ENCODE measurements at regions not wholly inside any gene's neighbourhood (a gene's known extent, or its start where the extent isn't known, plus 50 kb on each side); places are given as distances from the start of the nearest gene placed in this dataset.

- H3K9me2 ChIP-seq (replicated peaks; ENCODE audit: insufficient read depth, low read length), result no peaks in the 10 kb centered on the region
- H3K9ac ChIP-seq (ENCODE audit: low read length), result no peak overlapping the region
- no peak overlapping the region for H3K4me3 ChIP-seq (ENCODE audit: low read length)
- no peak overlapping the region for H3K4me2 ChIP-seq (ENCODE audit: low read depth, low read length, poor library complexity, severe bottlenecking)
- H3K4me1 ChIP-seq (ENCODE audit: low read length), result no peaks in the 10 kb centered on the region
- DNase-seq, result no peak
- no peak overlapping the region for H3K27ac ChIP-seq (ENCODE audit: low read length)
- no peak overlapping the region for H2AFZ ChIP-seq (ENCODE audit: low read length)
- no peaks in the 10 kb centered on the region for H3K36me3 ChIP-seq (ENCODE audit: insufficient read depth, low read length)
- H4K20me1 ChIP-seq (ENCODE audit: insufficient read depth, low read depth, low read length), result no peaks in the 10 kb centered on the region
- H3K9me3 ChIP-seq (ENCODE audit: low read length), result no peaks in the 10 kb centered on the region
- no peaks in the 10 kb centered on the region for H3K79me2 ChIP-seq (ENCODE audit: low read length)
- H3K27me3 ChIP-seq (ENCODE audit: low read length), result no peaks in the 10 kb centered on the region
Observed at GRCh38 chr5:1727571-1727970, 72.1 kb downstream of the MRPL36 start.

DNA sequence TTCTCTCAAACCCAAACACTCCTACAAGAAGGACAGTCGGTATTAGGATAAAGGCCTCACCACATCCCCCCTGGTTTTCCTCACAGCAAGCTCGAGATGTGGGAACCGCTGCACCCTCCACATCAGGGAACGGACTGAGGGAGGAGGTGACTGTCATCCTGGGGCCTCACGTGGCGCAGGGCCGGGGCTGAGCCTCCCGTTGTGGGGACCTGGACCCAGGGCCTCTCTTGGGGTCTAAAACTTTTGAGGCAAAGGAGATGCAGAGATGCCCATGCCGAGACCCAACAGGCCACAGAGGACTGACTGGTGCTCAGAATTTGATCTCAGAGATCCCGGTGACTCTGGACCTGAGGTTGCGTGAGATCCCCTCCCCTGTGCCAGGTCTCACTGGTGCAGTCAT, 72.7 kb downstream of the MRPL36 start:
- no peak overlapping the region for H3K4me3 ChIP-seq (ENCODE audit: low read length)
- no peaks in the 10 kb centered on the region for H3K36me3 ChIP-seq (ENCODE audit: insufficient read depth, low read length)
- H3K27ac ChIP-seq (ENCODE audit: low read length), result no peak overlapping the region
- no peak for DNase-seq
- H3K9me3 ChIP-seq (ENCODE audit: low read length), result no peaks in the 10 kb centered on the region
- H3K27me3 ChIP-seq (ENCODE audit: low read length), result no peaks in the 10 kb centered on the region
- H3K4me2 ChIP-seq (ENCODE audit: low read depth, low read length, poor library complexity, severe bottlenecking), result no peak overlapping the region
- no peaks in the 10 kb centered on the region for H3K79me2 ChIP-seq (ENCODE audit: low read length)
- H3K9me2 ChIP-seq (replicated peaks; ENCODE audit: insufficient read depth, low read length), result no peaks in the 10 kb centered on the region
- H2AFZ ChIP-seq (ENCODE audit: low read length), result no peak overlapping the region
- no peak overlapping the region for H3K9ac ChIP-seq (ENCODE audit: low read length)
- no peaks in the 10 kb centered on the region for H4K20me1 ChIP-seq (ENCODE audit: insufficient read depth, low read depth, low read length)
- H3K4me1 ChIP-seq (ENCODE audit: low read length), result no peaks in the 10 kb centered on the region

GRCh38 chr5:1726469-1726865, 73.2 kb downstream of the MRPL36 start:
- H3K9me3 ChIP-seq (ENCODE audit: low read length), result no peaks in the 10 kb centered on the region
- no peaks in the 10 kb centered on the region for H4K20me1 ChIP-seq (ENCODE audit: insufficient read depth, low read depth, low read length)
- no peak overlapping the region for H2AFZ ChIP-seq (ENCODE audit: low read length)
- H3K27ac ChIP-seq (ENCODE audit: low read length), result no peak overlapping the region
- no peaks in the 10 kb centered on the region for H3K4me1 ChIP-seq (ENCODE audit: low read length)
- no peak overlapping the region for H3K9ac ChIP-seq (ENCODE audit: low read length)
- H3K79me2 ChIP-seq (ENCODE audit: low read length), result no peaks in the 10 kb centered on the region
- H3K4me2 ChIP-seq (ENCODE audit: low read depth, low read length, poor library complexity, severe bottlenecking), result no peak overlapping the region
- H3K36me3 ChIP-seq (ENCODE audit: insufficient read depth, low read length), result no peaks in the 10 kb centered on the region
- H3K27me3 ChIP-seq (ENCODE audit: low read length), result no peaks in the 10 kb centered on the region
- no peaks in the 10 kb centered on the region for H3K9me2 ChIP-seq (replicated peaks; ENCODE audit: insufficient read depth, low read length)
- no peak overlapping the region for H3K4me3 ChIP-seq (ENCODE audit: low read length)
- no peak for DNase-seq

DNA sequence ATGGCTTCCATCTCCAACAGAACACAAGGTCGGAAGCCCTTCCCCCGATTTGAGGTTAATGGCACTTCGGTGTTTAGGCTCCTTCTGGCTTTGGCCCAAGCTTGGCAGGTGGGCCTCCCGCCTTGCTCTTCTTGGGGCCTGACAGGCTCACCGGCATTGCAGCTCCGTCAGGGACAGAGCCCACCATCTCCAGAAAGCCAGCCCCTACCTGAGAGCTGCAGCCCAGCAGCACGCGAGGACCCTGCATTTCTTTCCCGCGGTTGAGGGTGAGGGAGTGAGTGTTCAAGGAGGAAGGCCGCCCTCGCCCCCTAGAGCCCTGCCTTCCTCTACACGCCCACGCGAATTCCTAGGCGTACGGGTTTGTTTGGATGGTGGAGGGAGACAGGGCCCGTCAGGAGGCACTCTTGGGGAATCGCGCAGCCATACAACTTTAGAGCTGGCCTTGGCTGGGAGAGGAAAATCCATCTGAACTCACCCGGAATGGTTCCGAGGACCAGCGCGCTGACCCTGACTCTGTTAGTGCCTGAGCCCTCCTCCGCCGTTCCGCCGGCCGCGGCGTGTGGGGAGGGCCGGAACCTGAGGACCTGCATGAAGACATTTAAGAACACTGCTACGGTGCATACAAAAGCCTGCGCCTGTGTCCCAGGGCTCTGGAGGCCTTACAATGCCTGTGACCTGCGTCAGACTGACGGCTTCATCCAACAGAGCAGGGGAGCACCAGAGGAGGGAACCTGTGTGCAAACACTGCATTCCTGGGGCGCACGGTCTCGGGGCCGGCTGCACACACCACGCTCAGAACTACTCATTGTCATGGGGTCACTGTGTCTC, 73.8 kb downstream of the MRPL36 start:
- no peaks in the 10 kb centered on the region for H3K4me1 ChIP-seq (ENCODE audit: low read length)

DNA sequence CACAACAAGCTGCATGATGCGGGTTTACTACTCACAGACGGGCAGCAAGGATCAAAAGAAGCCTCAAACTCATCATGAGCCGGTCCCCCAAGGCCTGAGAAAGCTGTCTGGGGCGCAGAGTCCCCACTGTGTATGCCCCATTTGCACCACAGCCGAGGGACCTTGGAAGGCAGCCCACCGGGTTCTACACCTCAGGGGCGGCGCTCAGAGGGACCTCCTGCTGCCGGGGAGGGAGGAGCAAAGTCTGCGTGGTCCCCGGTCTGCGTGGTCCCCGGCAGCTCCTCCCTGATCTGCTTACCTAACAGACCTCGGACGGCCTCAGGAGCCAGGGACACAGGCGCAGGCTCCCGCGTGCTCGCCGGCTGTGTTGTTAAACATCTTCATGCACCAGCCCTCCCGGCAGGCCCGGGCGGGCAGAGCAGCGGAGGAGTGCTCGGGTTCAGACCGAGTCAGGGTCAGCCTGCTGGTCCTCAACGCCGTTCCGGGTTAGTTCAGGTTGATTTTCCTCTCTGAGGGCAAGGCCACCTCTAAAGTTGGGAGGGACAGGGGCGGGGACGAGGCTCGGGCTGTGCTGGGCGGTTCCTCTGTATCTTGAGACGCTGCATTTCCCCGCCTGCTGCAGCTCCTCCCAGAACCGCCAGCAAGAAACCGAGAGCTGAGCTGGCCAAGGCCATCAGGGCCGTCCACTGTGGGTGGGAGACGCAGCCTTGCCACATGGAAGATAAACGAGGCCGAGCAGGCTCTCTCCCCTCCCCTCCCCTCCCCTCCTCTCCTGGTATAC, 74.6 kb downstream of the MRPL36 start:
- Histone ChIP-seq H3K27ac (ENCODE audit: low read length) (no peak overlapping the region), H3K79me2 (ENCODE audit: low read length) (no peaks in the 10 kb centered on the region), H3K4me1 (ENCODE audit: low read length) (no peaks in the 10 kb centered on the region), H4K20me1 (ENCODE audit: insufficient read depth, low read depth, low read length) (no peaks in the 10 kb centered on the region), H3K36me3 (ENCODE audit: insufficient read depth, low read length) (no peaks in the 10 kb centered on the region), H3K9me3 (ENCODE audit: low read length) (no peaks in the 10 kb centered on the region), H3K4me3 (ENCODE audit: low read length) (no peak overlapping the region), H3K27me3 (ENCODE audit: low read length) (no peaks in the 10 kb centered on the region), H3K4me2 (ENCODE audit: low read depth, low read length, poor library complexity, severe bottlenecking) (no peak overlapping the region), H3K9me2 (replicated peaks; ENCODE audit: insufficient read depth, low read length) (no peaks in the 10 kb centered on the region), H3K9ac (ENCODE audit: low read length) (no peak overlapping the region), H2AFZ (ENCODE audit: low read length) (no peak overlapping the region)
- no peak for DNase-seq

More for the DNA sequence above, 73.8 kb downstream of the MRPL36 start:
- H3K9ac ChIP-seq (ENCODE audit: low read length), result no peak overlapping the region
- no peaks in the 10 kb centered on the region for H3K27me3 ChIP-seq (ENCODE audit: low read length)
- H3K4me2 ChIP-seq (ENCODE audit: low read depth, low read length, poor library complexity, severe bottlenecking), result no peak overlapping the region
- H3K4me3 ChIP-seq (ENCODE audit: low read length), result no peak overlapping the region
- no peak overlapping the region for H3K27ac ChIP-seq (ENCODE audit: low read length)
- no peaks in the 10 kb centered on the region for H4K20me1 ChIP-seq (ENCODE audit: insufficient read depth, low read depth, low read length)
- H3K79me2 ChIP-seq (ENCODE audit: low read length), result no peaks in the 10 kb centered on the region
- DNase-seq, result no peak
- no peak overlapping the region for H2AFZ ChIP-seq (ENCODE audit: low read length)
- H3K9me3 ChIP-seq (ENCODE audit: low read length), result no peaks in the 10 kb centered on the region
- H3K36me3 ChIP-seq (ENCODE audit: insufficient read depth, low read length), result no peaks in the 10 kb centered on the region
- no peaks in the 10 kb centered on the region for H3K9me2 ChIP-seq (replicated peaks; ENCODE audit: insufficient read depth, low read length)

GRCh38 chr5:1723957-1724821, 75.4 kb downstream of the MRPL36 start:
- no peaks in the 10 kb centered on the region for H3K79me2 ChIP-seq (ENCODE audit: low read length)
- no peaks in the 10 kb centered on the region for H3K9me3 ChIP-seq (ENCODE audit: low read length)
- no peaks in the 10 kb centered on the region for H3K9me2 ChIP-seq (replicated peaks; ENCODE audit: insufficient read depth, low read length)
- no peak overlapping the region for H3K4me2 ChIP-seq (ENCODE audit: low read depth, low read length, poor library complexity, severe bottlenecking)
- no peaks in the 10 kb centered on the region for H3K27me3 ChIP-seq (ENCODE audit: low read length)
- no peaks in the 10 kb centered on the region for H3K4me1 ChIP-seq (ENCODE audit: low read length)
- no peak for DNase-seq
- H3K4me3 ChIP-seq (ENCODE audit: low read length), result no peak overlapping the region
- no peaks in the 10 kb centered on the region for H3K36me3 ChIP-seq (ENCODE audit: insufficient read depth, low read length)
- no peaks in the 10 kb centered on the region for H4K20me1 ChIP-seq (ENCODE audit: insufficient read depth, low read depth, low read length)
- no peak overlapping the region for H3K9ac ChIP-seq (ENCODE audit: low read length)
- H2AFZ ChIP-seq (ENCODE audit: low read length), result no peak overlapping the region
- no peak overlapping the region for H3K27ac ChIP-seq (ENCODE audit: low read length)

DNA sequence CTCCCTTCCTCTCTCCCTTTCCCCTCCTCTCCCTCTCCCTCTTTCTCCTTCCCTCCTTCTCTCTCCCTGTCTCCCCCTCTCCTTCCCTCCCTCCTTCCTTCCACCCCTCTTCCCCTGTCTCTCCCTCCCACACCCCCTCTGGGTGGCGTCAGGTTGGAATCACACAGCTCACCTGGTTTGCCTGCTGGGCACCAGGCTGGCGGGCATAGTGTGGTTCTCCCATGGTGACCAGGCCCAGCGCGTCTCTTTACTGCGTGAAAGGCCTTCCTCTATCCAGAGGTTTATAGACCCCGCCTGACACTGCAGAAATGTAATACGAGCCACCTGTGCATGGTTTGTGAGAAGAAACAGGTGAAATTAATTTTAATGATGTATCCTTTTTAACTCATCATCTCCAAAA, 76.2 kb downstream of the MRPL36 start:
- Histone ChIP-seq H3K4me3 (ENCODE audit: low read length) (no peak overlapping the region), H3K4me1 (ENCODE audit: low read length) (no peaks in the 10 kb centered on the region), H3K27me3 (ENCODE audit: low read length) (no peaks in the 10 kb centered on the region), H4K20me1 (ENCODE audit: insufficient read depth, low read depth, low read length) (no peaks in the 10 kb centered on the region), H3K9ac (ENCODE audit: low read length) (no peak overlapping the region), H2AFZ (ENCODE audit: low read length) (no peak overlapping the region), H3K9me3 (ENCODE audit: low read length) (peaks cover 3% of the 10 kb centered on the region; the same call in 1 of the 2 replicates), H3K36me3 (ENCODE audit: insufficient read depth, low read length) (no peaks in the 10 kb centered on the region), H3K4me2 (ENCODE audit: low read depth, low read length, poor library complexity, severe bottlenecking) (no peak overlapping the region), H3K27ac (ENCODE audit: low read length) (no peak overlapping the region), H3K79me2 (ENCODE audit: low read length) (no peaks in the 10 kb centered on the region), H3K9me2 (replicated peaks; ENCODE audit: insufficient read depth, low read length) (no peaks in the 10 kb centered on the region)
- no peak for DNase-seq

GRCh38 chr5:1722877-1723276, 76.8 kb downstream of the MRPL36 start:
- Histone ChIP-seq H3K4me3 (ENCODE audit: low read length) (no peak overlapping the region), H3K36me3 (ENCODE audit: insufficient read depth, low read length) (no peaks in the 10 kb centered on the region), H3K4me1 (ENCODE audit: low read length) (no peaks in the 10 kb centered on the region), H3K9ac (ENCODE audit: low read length) (no peak overlapping the region), H4K20me1 (ENCODE audit: insufficient read depth, low read depth, low read length) (no peaks in the 10 kb centered on the region), H3K4me2 (ENCODE audit: low read depth, low read length, poor library complexity, severe bottlenecking) (no peak overlapping the region), H3K9me3 (ENCODE audit: low read length) (peaks cover 5% of the 10 kb centered on the region), H2AFZ (ENCODE audit: low read length) (no peak overlapping the region), H3K27ac (ENCODE audit: low read length) (no peak overlapping the region), H3K9me2 (replicated peaks; ENCODE audit: insufficient read depth, low read length) (no peaks in the 10 kb centered on the region), H3K27me3 (ENCODE audit: low read length) (no peaks in the 10 kb centered on the region), H3K79me2 (ENCODE audit: low read length) (no peaks in the 10 kb centered on the region)
- no peak for DNase-seq

All from Karpas-422 (cell line).